ENCODE measurements at regions not wholly inside any gene's neighbourhood (a gene's known extent, or its start where the extent isn't known, plus 50 kb on each side); places are given as distances from the start of the nearest gene placed in this dataset.

- TF ChIP-seq CTCF (conservative IDR thresholded peaks at IDR 0.05) (no peak), ZFX (IDR thresholded peaks at IDR 0.05) (no peak)
These were observed 189.9 kb downstream of the DEPDC1B start for GRCh38 chr5:60510049-60510448.

Data from C4-2B (cell line).